ENCODE measurements at regions not wholly inside any gene's neighbourhood (a gene's known extent, or its start where the extent isn't known, plus 50 kb on each side); places are given as distances from the start of the nearest gene placed in this dataset.
A peak's percentile ranks its signal among the peaks of the same experiment; 100 is the strongest.
"Not testable (repeated sequence)": the region's sequence is repeated elsewhere in the genome, so short reads cannot be mapped to it uniquely, and the experiment has no call there.

DNA sequence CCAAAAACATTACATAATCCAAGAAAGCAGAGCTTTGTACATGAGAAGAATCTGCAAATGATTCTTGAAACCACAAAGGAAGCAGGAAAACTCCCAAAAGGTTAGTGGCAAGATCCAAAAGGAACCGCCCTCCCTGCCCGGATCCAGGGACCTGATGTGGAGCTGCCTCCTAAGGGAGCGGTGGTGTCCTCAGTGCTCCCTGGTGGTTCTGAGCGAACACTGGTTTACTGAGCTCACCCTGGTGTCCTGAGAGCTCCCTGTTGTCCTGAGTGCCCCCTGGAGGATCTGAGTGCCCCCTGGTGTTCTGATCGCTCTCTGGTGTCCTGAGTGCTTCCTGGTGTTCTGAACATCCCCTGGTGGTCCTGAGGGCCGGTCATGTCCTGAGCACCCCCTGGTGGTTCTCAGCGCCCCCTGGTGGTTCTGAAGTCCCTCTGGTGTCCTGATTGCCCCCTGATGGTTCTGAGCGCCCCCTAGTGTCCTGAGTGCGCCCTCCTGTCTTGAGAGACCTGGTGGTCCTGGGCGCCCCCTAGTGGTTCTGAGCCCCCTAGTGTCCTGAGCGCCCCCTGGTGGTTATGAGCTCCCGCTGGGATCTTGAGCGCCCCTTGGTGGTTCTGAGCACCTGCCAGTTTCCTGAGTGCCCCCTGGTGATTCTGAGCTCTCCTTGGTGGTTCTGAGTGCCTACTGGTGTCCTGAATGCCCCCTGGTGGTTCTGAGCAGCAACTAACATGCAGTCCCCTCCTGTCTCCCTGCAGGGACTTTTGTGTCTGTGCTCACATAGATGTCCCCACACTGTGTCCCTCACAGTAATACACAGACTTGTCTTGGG is 891.1 kb downstream of the TMEM121 start:
- peak; percentile 77 for DNase-seq (ENCODE audit: low spot score)
- TF ChIP-seq CTCF (IDR thresholded peaks at IDR 0.05; ENCODE audit: extremely low read depth, insufficient read depth, missing control alignments), result peak; percentile 100
- in situ Hi-C loops (cut with MboI; ENCODE audit: low pct_unique_long_range_greater_than_20kb, low sequenced_read_pairs, unreplicated experiment), result no loop called here

DNA sequence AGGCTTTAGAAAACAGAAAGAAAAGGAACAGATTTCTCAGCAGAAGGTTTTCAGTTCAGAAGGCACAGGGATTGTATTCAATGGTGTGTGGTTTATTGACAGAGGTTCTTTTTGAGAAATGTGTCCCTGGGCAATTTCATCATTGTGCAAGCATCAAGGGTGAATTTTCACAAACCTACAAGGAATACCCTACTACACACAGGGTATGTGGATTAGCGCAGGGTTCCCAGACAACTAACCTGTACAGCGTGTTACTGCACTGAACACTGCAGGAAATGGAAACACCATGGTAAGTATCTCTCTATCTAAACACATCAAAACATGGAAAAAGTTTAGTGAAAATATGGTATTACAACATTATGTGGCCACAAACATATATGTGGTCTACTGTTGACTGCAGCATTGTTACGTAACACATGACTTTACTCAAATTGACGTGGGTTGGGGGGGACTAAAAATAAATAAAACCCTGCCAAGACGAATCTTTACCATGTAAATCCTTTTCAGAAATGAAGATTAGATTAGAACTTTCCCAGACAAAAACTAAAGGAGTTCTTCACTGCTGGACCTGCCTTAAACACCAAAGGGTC is 893.1 kb downstream of the TMEM121 start:
- in situ Hi-C loops (cut with MboI; ENCODE audit: low pct_unique_long_range_greater_than_20kb, low sequenced_read_pairs, unreplicated experiment), result no loop called here
- no peak for TF ChIP-seq CTCF (IDR thresholded peaks at IDR 0.05; ENCODE audit: extremely low read depth, insufficient read depth, missing control alignments)
- no peak for DNase-seq (ENCODE audit: low spot score)

- in situ Hi-C loops (cut with MboI; ENCODE audit: low pct_unique_long_range_greater_than_20kb, low sequenced_read_pairs, unreplicated experiment); DNase-seq (ENCODE audit: low spot score): not testable (repeated sequence)
Measured at GRCh38 chr14:106421431-106422033, 895.1 kb downstream of the TMEM121 start.

GRCh38 chr14:106422066-106422465 is 895.7 kb downstream of the TMEM121 start:
- DNase-seq (ENCODE audit: low spot score), result no peak

DNA sequence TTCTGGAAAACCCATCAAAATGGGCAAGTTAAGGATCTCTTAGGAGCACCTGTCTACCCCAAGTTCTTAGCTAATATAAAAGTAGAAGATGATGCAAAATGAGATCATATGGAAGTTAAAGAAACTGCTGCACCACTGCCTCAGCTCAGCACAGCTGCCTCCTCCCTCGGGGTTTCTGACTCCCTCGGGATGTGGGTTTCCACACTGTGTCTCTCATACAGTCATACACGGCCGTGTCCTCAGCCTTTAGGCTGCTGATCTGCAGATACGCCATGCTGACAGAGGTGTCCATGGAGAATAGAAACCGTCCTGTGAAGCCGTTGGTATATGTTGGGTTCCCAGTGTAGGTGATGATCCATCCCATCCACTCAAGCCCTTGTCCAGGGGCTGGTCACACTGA is 898.8 kb downstream of the TMEM121 start:
- in situ Hi-C loops (cut with MboI; ENCODE audit: low pct_unique_long_range_greater_than_20kb, low sequenced_read_pairs, unreplicated experiment); DNase-seq (ENCODE audit: low spot score): not testable (repeated sequence)

More at GRCh38 chr14:106422066-106422465, 895.7 kb downstream of the TMEM121 start:
- in situ Hi-C loops (cut with MboI; ENCODE audit: low pct_unique_long_range_greater_than_20kb, low sequenced_read_pairs, unreplicated experiment), result no loop called here
- no peak for TF ChIP-seq CTCF (IDR thresholded peaks at IDR 0.05; ENCODE audit: extremely low read depth, insufficient read depth, missing control alignments)

- no peak for DNase-seq (ENCODE audit: low spot score)
- TF ChIP-seq CTCF (IDR thresholded peaks at IDR 0.05; ENCODE audit: extremely low read depth, insufficient read depth, missing control alignments), result no peak
- in situ Hi-C loops (cut with MboI; ENCODE audit: low pct_unique_long_range_greater_than_20kb, low sequenced_read_pairs, unreplicated experiment), result no loop called here
Measured at GRCh38 chr14:106436310-106436905, 910.0 kb downstream of the TMEM121 start.

- TF ChIP-seq CTCF (IDR thresholded peaks at IDR 0.05; ENCODE audit: extremely low read depth, insufficient read depth, missing control alignments), result no peak
- in situ Hi-C loops (cut with MboI; ENCODE audit: low pct_unique_long_range_greater_than_20kb, low sequenced_read_pairs, unreplicated experiment), result no loop called here
- DNase-seq (ENCODE audit: low spot score), result no peak
Measured at GRCh38 chr14:106442857-106443256, 916.5 kb downstream of the TMEM121 start.
